ENCODE measurements at regions not wholly inside any gene's neighbourhood (a gene's known extent, or its start where the extent isn't known, plus 50 kb on each side); places are given as distances from the start of the nearest gene placed in this dataset.

GRCh38 chr3:182699550-182700170 is 93.6 kb upstream of the ATP11B start:
- TF ChIP-seq CTCF (IDR thresholded peaks at IDR 0.05): no peak
- no peak for TF ChIP-seq POLR2A (IDR thresholded peaks at IDR 0.05)
- no peak for TF ChIP-seq POLR2AphosphoS5 (IDR thresholded peaks at IDR 0.05)
- TF ChIP-seq EP300 (IDR thresholded peaks at IDR 0.05): no peak

Measured in suprapubic skin (tissue), 4 donors.